Motor neuron (in vitro differentiated cells): ENCODE measurements at regions not wholly inside any gene's neighbourhood (a gene's known extent, or its start where the extent isn't known, plus 50 kb on each side); places are given as distances from the start of the nearest gene placed in this dataset.

Experiments used
- ATAC-seq, 8 experiments: fragments of 200-7000 bp; cut with Tn5 transposase; replicated peaks in 6 of 8; 2 replicates each; pipeline ENCODE4 v1.8.0; 2021; ENCODE audit warnings: mild to moderate bottlenecking in 8 of 8, moderate library complexity in 8 of 8
- H3K27ac ChIP-seq, 2 donors: fragments of 250-450 bp; sonication (Bioruptor Pico); 2 replicates each; pipeline ENCODE4 v1.9.0; 2021; ENCODE audit warnings: antibody characterized with exemption in 2 of 2, mild to moderate bottlenecking in 2 of 2, moderate library complexity in 1 of 2
- H3K4me1 ChIP-seq, 2 donors: fragments of 250-450 bp; sonication (Bioruptor Pico); replicated peaks in 1 of 2; 2 replicates each; pipeline ENCODE4 v1.6.1; 2021; ENCODE audit warnings: antibody characterized with exemption in 2 of 2, mild to moderate bottlenecking in 2 of 2, moderate library complexity in 1 of 2
- H3K4me3 ChIP-seq, 5 donors: fragments of 250-450 bp; sonication (Bioruptor Pico); 2 replicates each; pipeline ENCODE4 v1.9.0; 2021; ENCODE audit warnings: antibody characterized with exemption in 5 of 5, mild to moderate bottlenecking in 5 of 5, moderate library complexity in 4 of 5
- WGBS, 10 experiments: fragments of 450-650 bp; shearing (Covaris generic); methylation state at CpG; one replicate each; pipeline ENCODE4 v1.0.0; 2022; 5-methylcytosine and 5-hydroxymethylcytosine counted together
- in situ Hi-C, 9 experiments: fragments of 400-800 bp; cut with MboI; loops; one replicate each; pipeline ENCODE4 v1.15.0; 2021; ENCODE audit warnings: low sequenced_read_pairs in 9 of 9, low pct_unique_long_range_greater_than_20kb in 2 of 9; ENCODE audit not compliant: unreplicated experiment in 9 of 9

GRCh38 chr21:24938573-24938972 is 668.7 kb downstream of the MRPL39 start:
- WGBS, 10 experiments, result 0 to 100% (median 78%) methylated on average over 1 to 4 of the region's 5 CpGs; no CpG with 5 or more reads in 1 of the 10 experiments
- peak in 2 of 8 experiments; percentile 26 to 45 for ATAC-seq
- no peak overlapping the region for H3K27ac ChIP-seq

GRCh38 chr21:24935991-24936390 is 671.3 kb downstream of the MRPL39 start:
- H3K27ac ChIP-seq, result no peak overlapping the region
- no peak overlapping the region for H3K4me3 ChIP-seq
- peaks cover 0 to 3% of the 10 kb centered on the region in 2 donors for H3K4me1 ChIP-seq
- 7 to 100% (median 100%) methylated on average over 2 of the region's 2 CpGs; no CpG with 5 or more reads in 5 of the 10 experiments for WGBS, 10 experiments
- in situ Hi-C loops, result no loop called here
- no peak for ATAC-seq

More at GRCh38 chr21:24938573-24938972, 668.7 kb downstream of the MRPL39 start:
- peaks cover 0 to 3% of the 10 kb centered on the region in 2 donors for H3K4me1 ChIP-seq
- no peak overlapping the region for H3K4me3 ChIP-seq
- in situ Hi-C loops, result no loop called here

GRCh38 chr21:24910591-24910990 is 696.7 kb downstream of the MRPL39 start:
- WGBS, 10 experiments, result 83% methylated on average over 1 of the region's 1 CpG; no CpG with 5 or more reads in 8 of the 10 experiments
- Histone ChIP-seq H3K4me3 (no peak overlapping the region), H3K4me1 (no peaks in the 10 kb centered on the region), H3K27ac (no peak overlapping the region)
- ATAC-seq, result no peak
- in situ Hi-C loops, result no loop called here

- Histone ChIP-seq H3K27ac (no peak overlapping the region), H3K4me1 (no peaks in the 10 kb centered on the region), H3K4me3 (no peak overlapping the region)
- in situ Hi-C loops, result no loop called here
- 0 to 75% (median 31%) methylated on average over 1 of the region's 1 CpG; no CpG with 5 or more reads in 4 of the 10 experiments for WGBS, 10 experiments
- ATAC-seq, result no peak
Measured at GRCh38 chr21:24903994-24904635, 703.2 kb downstream of the MRPL39 start.

- ATAC-seq, result no peak
- 8 to 100% (median 71%) methylated on average over 1 to 2 of the region's 2 CpGs; no CpG with 5 or more reads in 2 of the 10 experiments for WGBS, 10 experiments
- H3K4me3 ChIP-seq, result no peak overlapping the region
- no peaks in the 10 kb centered on the region for H3K4me1 ChIP-seq
- in situ Hi-C loops, result loop anchor here in 1 of 9 experiments (25.0 kb wide), 1 partner anchor 488 kb away; no protein-coding TSS in a partner anchor
- H3K27ac ChIP-seq, result no peak overlapping the region
Measured at GRCh38 chr21:24899138-24899537, 708.1 kb downstream of the MRPL39 start.

GRCh38 chr21:24897883-24898282 is 709.4 kb downstream of the MRPL39 start:
- WGBS, 10 experiments, result 0 to 100% (median 64%) methylated on average over 1 of the region's 1 CpG
- no peaks in the 10 kb centered on the region for H3K4me1 ChIP-seq
- H3K27ac ChIP-seq, result no peak overlapping the region
- in situ Hi-C loops, result loop anchor here in 1 of 9 experiments (25.0 kb wide), 1 partner anchor 489 kb away; no protein-coding TSS in a partner anchor
- H3K4me3 ChIP-seq, result no peak overlapping the region
- ATAC-seq, result no peak

- no peak for ATAC-seq
- H3K4me1 ChIP-seq, result no peaks in the 10 kb centered on the region
- no peak overlapping the region for H3K27ac ChIP-seq
- in situ Hi-C loops, result loop anchor here in 1 of 9 experiments (25.0 kb wide), 1 partner anchor 491 kb away; no protein-coding TSS in a partner anchor
- H3K4me3 ChIP-seq, result no peak overlapping the region
Measured at GRCh38 chr21:24896735-24897124, 710.6 kb downstream of the MRPL39 start.

- no peaks in the 10 kb centered on the region for H3K4me1 ChIP-seq
- H3K4me3 ChIP-seq, result no peak overlapping the region
- no peak overlapping the region for H3K27ac ChIP-seq
- peak in 2 of 8 experiments; percentile 36 to 52 for ATAC-seq
- in situ Hi-C loops, result loop anchor here in 1 of 9 experiments (25.0 kb wide), 1 partner anchor 491 kb away; no protein-coding TSS in a partner anchor
- 13 to 94% (median 86%) methylated on average over 2 to 3 of the region's 3 CpGs for WGBS, 10 experiments
Measured at GRCh38 chr21:24895885-24896734, 711.2 kb downstream of the MRPL39 start.

- in situ Hi-C loops, result loop anchor here in 1 of 9 experiments (25.0 kb wide), 1 partner anchor 493 kb away; no protein-coding TSS in a partner anchor
- Histone ChIP-seq H3K4me1 (no peaks in the 10 kb centered on the region), H3K27ac (no peak overlapping the region), H3K4me3 (no peak overlapping the region)
- WGBS, 10 experiments, result 11 to 100% (median 93%) methylated on average over 1 of the region's 1 CpG
- ATAC-seq, result no peak
Measured at GRCh38 chr21:24894324-24894723, 713.0 kb downstream of the MRPL39 start.

- Histone ChIP-seq H3K27ac (no peak overlapping the region), H3K4me1 (no peaks in the 10 kb centered on the region), H3K4me3 (no peak overlapping the region)
- no peak for ATAC-seq
- WGBS, 10 experiments, result 14 to 100% (median 87%) methylated on average over 1 to 4 of the region's 4 CpGs; no CpG with 5 or more reads in 1 of the 10 experiments
- in situ Hi-C loops, result loop anchor here in 1 of 9 experiments (25.0 kb wide), 1 partner anchor 497 kb away; no protein-coding TSS in a partner anchor
Measured at GRCh38 chr21:24890021-24890420, 717.3 kb downstream of the MRPL39 start.

GRCh38 chr21:24881506-24881905 is 725.8 kb downstream of the MRPL39 start:
- no peak overlapping the region for H3K27ac ChIP-seq
- H3K4me3 ChIP-seq, result no peak overlapping the region
- in situ Hi-C loops, result loop anchor here in 1 of 9 experiments (25.0 kb wide), 1 partner anchor 506 kb away; no protein-coding TSS in a partner anchor
- 0 to 86% (median 30%) methylated on average over 1 to 2 of the region's 2 CpGs; no CpG with 5 or more reads in 7 of the 10 experiments for WGBS, 10 experiments
- H3K4me1 ChIP-seq, result no peaks in the 10 kb centered on the region
- peak in 2 of 8 experiments; percentile 12 to 63 for ATAC-seq

GRCh38 chr21:24870633-24871032 is 736.6 kb downstream of the MRPL39 start:
- WGBS, 10 experiments, result 50 to 93% (median 83%) methylated on average over 1 to 4 of the region's 4 CpGs; no CpG with 5 or more reads in 3 of the 10 experiments
- H3K4me1 ChIP-seq, result no peaks in the 10 kb centered on the region
- in situ Hi-C loops, result no loop called here
- H3K4me3 ChIP-seq, result no peak overlapping the region
- no peak for ATAC-seq
- H3K27ac ChIP-seq, result no peak overlapping the region

- in situ Hi-C loops, result no loop called here
- ATAC-seq, result no peak
- H3K4me1 ChIP-seq, result no peaks in the 10 kb centered on the region
- no peak overlapping the region for H3K27ac ChIP-seq
- no peak overlapping the region for H3K4me3 ChIP-seq
- WGBS, 10 experiments, result 30 to 100% (median 90%) methylated on average over 1 to 2 of the region's 2 CpGs; no CpG with 5 or more reads in 1 of the 10 experiments
Measured at GRCh38 chr21:24869862-24870261, 737.4 kb downstream of the MRPL39 start.
